ENCODE measurements at regions not wholly inside any gene's neighbourhood (a gene's known extent, or its start where the extent isn't known, plus 50 kb on each side); places are given as distances from the start of the nearest gene placed in this dataset.

DNA sequence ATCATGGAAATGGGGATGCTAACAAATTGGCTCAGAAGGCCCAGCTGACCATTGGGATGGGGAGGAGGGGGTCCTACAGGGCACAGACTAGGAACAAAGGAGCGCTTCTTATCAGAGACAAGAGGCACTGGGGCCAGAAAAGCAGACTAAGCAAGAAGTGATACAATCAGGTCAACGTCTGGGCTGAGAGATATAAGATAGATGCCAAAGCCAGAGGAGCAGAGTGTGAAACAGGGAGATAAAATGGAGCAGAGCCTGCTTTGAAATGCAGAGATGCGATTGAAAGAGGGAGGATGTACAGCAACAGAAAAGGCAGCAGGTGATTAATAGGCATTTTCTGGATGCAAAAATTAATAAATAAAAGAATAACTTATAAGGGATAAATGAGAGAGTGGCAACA lies 127.5 kb upstream of the SAMSN1 start (continued):
- TF ChIP-seq ZNF592 (IDR thresholded peaks at IDR 0.05) (peak; percentile 70), ZC3H11A (IDR thresholded peaks at IDR 0.05; ENCODE audit: low read depth, low read length) (no peak), SMC3 (conservative IDR thresholded peaks at IDR 0.05; ENCODE audit: insufficient read depth, low read depth, low read length) (no peak), BRF1 (IDR thresholded peaks at IDR 0.05; ENCODE audit: borderline replicate concordance, extremely low read depth, insufficient read length) (no peak), ELF4 (CRISPR knock-in tag; IDR thresholded peaks at IDR 0.05) (peak; percentile 87), NCOA4 (IDR thresholded peaks at IDR 0.05; ENCODE audit: partially characterized antibody) (no peak), NR2C2 (CRISPR knock-in tag; IDR thresholded peaks at IDR 0.05) (no peak), NR2C2 (tag; IDR thresholded peaks at IDR 0.05) (no peak), ZNF655 (CRISPR knock-in tag; IDR thresholded peaks at IDR 0.05) (no peak), ZNF511 (CRISPR knock-in tag; IDR thresholded peaks at IDR 0.05) (no peak), E4F1 (CRISPR knock-in tag; IDR thresholded peaks at IDR 0.05; ENCODE audit: borderline replicate concordance) (no peak), ZNF668 (CRISPR knock-in tag; IDR thresholded peaks at IDR 0.05) (no peak), E2F4 (CRISPR knock-in tag; IDR thresholded peaks at IDR 0.05; ENCODE audit: low read depth) (no peak), KAT7 (CRISPR knock-in tag; IDR thresholded peaks at IDR 0.05; ENCODE audit: borderline replicate concordance) (no peak), CTBP1 (IDR thresholded peaks at IDR 0.05; ENCODE audit: borderline replicate concordance) (peak; percentile 96), MAZ (CRISPR knock-in tag; conservative IDR thresholded peaks at IDR 0.05 in 1 of 2, IDR thresholded peaks at IDR 0.05 in 1 of 2) (0 out of 4 replicates have a peak, but pooled peaks of 1 of the 2 experiments have one; percentile 37), SMAD4 (CRISPR knock-in tag; conservative IDR thresholded peaks at IDR 0.05) (peak; percentile 98), MYC (IDR thresholded peaks at IDR 0.05; ENCODE audit: low read depth, low read length) (no peak), MYC (CRISPR knock-in tag; IDR thresholded peaks at IDR 0.05; ENCODE audit: borderline replicate concordance, low read depth) (no peak), PURB (CRISPR knock-in tag; IDR thresholded peaks at IDR 0.05; ENCODE audit: low read depth) (no peak)

Measured in K562 (cell line).